ENCODE measurements at regions not wholly inside any gene's neighbourhood (a gene's known extent, or its start where the extent isn't known, plus 50 kb on each side); places are given as distances from the start of the nearest gene placed in this dataset.

- Histone ChIP-seq H3K4me1 (ENCODE audit: insufficient read depth, low read length) (no peaks in the 10 kb centered on the region; the same call in 1 of the 2 replicates), H3K36me3 (ENCODE audit: low read depth, low read length) (no peaks in the 10 kb centered on the region), H3K9ac (ENCODE audit: low read length) (peak overlapping the region; percentile 71), H3K4me2 (ENCODE audit: low read length) (peak overlapping the region; percentile 95), H3K27ac (ENCODE audit: low read length) (no peak overlapping the region), H2AFZ (ENCODE audit: low read length) (peak overlapping the region; percentile 78), H3F3A (ENCODE audit: low read length, unreplicated experiment) (no peaks in the 10 kb centered on the region), H3K4me3 (ENCODE audit: low read length) (peak overlapping the region; percentile 93), H3K9me2 (replicated peaks; ENCODE audit: low read length) (no peaks in the 10 kb centered on the region), H3K9me3 (ENCODE audit: low read length) (no peaks in the 10 kb centered on the region), H4K20me1 (ENCODE audit: low read length) (no peaks in the 10 kb centered on the region), H3K27me3 (ENCODE audit: low read length) (no peaks in the 10 kb centered on the region), H3K79me2 (ENCODE audit: low read length) (peaks cover 30% of the 10 kb centered on the region)
- DNase-seq: no peak
- no TSS peak for BruUV-seq (replicated peaks)
- peak; percentile 34 for ATAC-seq
- no peak for TF ChIP-seq EZH2phosphoT487 (IDR thresholded peaks at IDR 0.05; ENCODE audit: borderline replicate concordance, low read length)
- TF ChIP-seq EZH2 (IDR thresholded peaks at IDR 0.05; ENCODE audit: low read length, unreplicated experiment): no peak
- TF ChIP-seq CTCF (conservative IDR thresholded peaks at IDR 0.05; ENCODE audit: low read depth, low read length): no peak
- ChIA-PET POLR2A (ENCODE audit: unreplicated experiment) (no interaction called here), CTCF (no interaction called here)
- intact Hi-C loops (cut with micrococcal nuclease): no loop called here
Observed at GRCh38 chr9:36486933-36487481, 85.7 kb upstream of the MELK start.

GRCh38 chr9:36486329-36486932, 86.3 kb upstream of the MELK start:
- intact Hi-C loops (cut with micrococcal nuclease): no loop called here
- TF ChIP-seq CTCF (conservative IDR thresholded peaks at IDR 0.05; ENCODE audit: low read depth, low read length) (no peak), EZH2 (IDR thresholded peaks at IDR 0.05; ENCODE audit: low read length, unreplicated experiment) (no peak), EZH2phosphoT487 (IDR thresholded peaks at IDR 0.05; ENCODE audit: borderline replicate concordance, low read length) (no peak)
- ChIA-PET CTCF (no interaction called here), POLR2A (ENCODE audit: unreplicated experiment) (interaction anchor here (0.5 kb wide), 1 partner anchor 94 kb away, joined by 8 read pairs; no protein-coding TSS in a partner anchor)
- DNase-seq: peak; percentile 14
- ATAC-seq: no peak
- Histone ChIP-seq H3K79me2 (ENCODE audit: low read length) (peaks cover 30% of the 10 kb centered on the region), H3K27ac (ENCODE audit: low read length) (no peak overlapping the region), H3K36me3 (ENCODE audit: low read depth, low read length) (no peaks in the 10 kb centered on the region), H3K9me3 (ENCODE audit: low read length) (no peaks in the 10 kb centered on the region), H3K4me3 (ENCODE audit: low read length) (peak overlapping the region; percentile 93), H3K9me2 (replicated peaks; ENCODE audit: low read length) (no peaks in the 10 kb centered on the region), H3K9ac (ENCODE audit: low read length) (peak overlapping the region; percentile 71), H3K4me1 (ENCODE audit: insufficient read depth, low read length) (no peaks in the 10 kb centered on the region; the same call in 1 of the 2 replicates), H3F3A (ENCODE audit: low read length, unreplicated experiment) (no peaks in the 10 kb centered on the region), H4K20me1 (ENCODE audit: low read length) (no peaks in the 10 kb centered on the region), H3K4me2 (ENCODE audit: low read length) (peak overlapping the region; percentile 95), H2AFZ (ENCODE audit: low read length) (peak overlapping the region; percentile 78), H3K27me3 (ENCODE audit: low read length) (no peaks in the 10 kb centered on the region)
- BruUV-seq (replicated peaks): no TSS peak
